AG04449 (cell line): ENCODE measurements at regions not wholly inside any gene's neighbourhood (a gene's known extent, or its start where the extent isn't known, plus 50 kb on each side); places are given as distances from the start of the nearest gene placed in this dataset.

Experiments used
- CTCF ChIA-PET: fragments of 350-600 bp; formaldehyde crosslinking; extraction: SDS; loops from one replicate; lab custom pipeline; 2021; ENCODE audit warnings: antibody characterized with exemption; lab: Yijun Ruan, JAX
- POLR2A ChIA-PET: fragments of 400-600, 350-600 bp; formaldehyde crosslinking; extraction: SDS; loops from one replicate; lab custom pipeline; 2020; ENCODE audit warnings: antibody characterized with exemption, inconsistent platforms; lab: Yijun Ruan, JAX
- DNase-seq: peaks from one replicate; pipeline ENCODE4 v3.0.0-alpha.2; 2010; ENCODE audit warnings: low read depth, low spot score
- H3K4me3 ChIP-seq: 2 replicates; pipeline ENCODE4 v1.5.1; 2011; ENCODE audit warnings: low read depth, mild to moderate bottlenecking, control low read depth, low read length
- CTCF ChIP-seq: IDR thresholded peaks from one replicate; pipeline ENCODE4 v1.5.1; 2011; ENCODE audit warnings: mild to moderate bottlenecking, moderate library complexity, low read length, control low read depth, inconsistent platforms; ENCODE audit not compliant: insufficient read depth; ENCODE audit errors: missing control alignments

DNA sequence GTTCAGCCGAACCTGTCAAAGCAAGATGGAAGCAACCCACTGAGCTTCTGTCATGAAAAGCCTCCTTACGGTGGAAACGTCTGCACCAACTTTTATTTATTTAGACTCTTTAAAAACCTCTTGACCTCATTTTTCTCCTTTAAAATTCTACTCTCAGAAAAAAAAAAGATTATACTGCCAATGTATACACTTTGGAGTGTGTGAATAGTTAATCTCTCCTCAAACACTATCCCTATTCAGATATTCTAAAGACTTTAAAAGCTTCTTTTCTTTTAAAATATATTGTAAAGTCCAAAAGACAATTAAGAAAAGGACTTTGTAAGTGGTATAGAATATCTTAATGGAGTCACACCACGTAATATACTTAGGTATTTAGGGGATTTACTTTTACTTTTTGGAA is 335.2 kb upstream of the SEMA3D start:
- H3K4me3 ChIP-seq: no peak overlapping the region
- TF ChIP-seq CTCF: no peak
- DNase-seq: no peak
- ChIA-PET CTCF (no interaction called here), POLR2A (no interaction called here)

DNA sequence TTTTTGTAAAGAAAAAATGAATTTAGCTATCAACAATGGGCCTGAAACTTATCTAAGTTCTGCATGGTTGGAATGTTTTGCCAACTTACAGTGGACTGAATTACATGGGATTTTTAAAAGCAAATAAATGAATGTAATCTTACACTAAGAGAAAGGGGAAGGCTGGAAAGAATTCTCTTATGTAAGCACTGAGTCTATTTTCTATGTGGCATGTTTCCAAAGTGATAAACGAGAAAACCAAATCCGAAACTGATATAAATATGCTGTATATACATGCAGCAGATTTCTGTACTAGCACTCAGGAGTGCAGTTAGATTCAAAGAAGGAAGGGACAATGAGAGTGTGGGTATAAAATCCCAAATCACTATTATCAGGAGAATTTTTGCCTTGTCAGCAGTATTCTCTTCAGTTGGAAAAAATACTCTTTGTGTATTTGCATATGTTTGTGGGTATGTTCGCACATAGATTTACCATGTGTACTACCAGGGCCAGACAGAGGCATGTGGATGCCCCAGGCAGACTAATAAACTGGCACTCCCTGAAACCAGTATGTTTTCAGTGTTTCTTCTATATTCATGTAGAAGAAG is 334.3 kb upstream of the SEMA3D start:
- no peak overlapping the region for H3K4me3 ChIP-seq
- CTCF ChIA-PET: no interaction called here
- DNase-seq: no peak
- TF ChIP-seq CTCF: no peak
- POLR2A ChIA-PET: no interaction called here

- CTCF ChIA-PET: no interaction called here
- no peak for TF ChIP-seq CTCF
Measured at GRCh38 chr7:85520175-85520574, 333.3 kb upstream of the SEMA3D start.

DNA sequence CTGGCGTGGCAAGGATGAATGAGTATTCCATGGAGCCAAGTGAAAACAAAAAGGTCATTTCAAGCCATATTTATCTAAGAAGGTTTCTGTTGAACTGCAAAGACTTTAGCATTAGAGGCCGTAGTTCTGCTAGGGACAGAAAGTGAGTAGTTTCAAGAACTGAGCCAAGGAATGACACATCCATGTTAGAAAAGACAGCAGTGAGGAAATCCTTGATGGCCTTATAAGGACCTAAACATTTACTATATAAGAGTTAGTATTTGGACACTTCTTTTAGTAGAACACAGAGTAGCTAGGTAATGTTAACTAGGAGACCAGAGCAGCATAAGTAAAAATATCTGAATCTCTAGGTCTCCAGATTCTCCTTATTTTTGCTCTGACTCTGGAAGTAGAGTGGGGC is 329.8 kb upstream of the SEMA3D start:
- CTCF ChIA-PET: no interaction called here
- POLR2A ChIA-PET: no interaction called here
- TF ChIP-seq CTCF: no peak
- no peak for DNase-seq
- H3K4me3 ChIP-seq: no peak overlapping the region

More at GRCh38 chr7:85520175-85520574, 333.3 kb upstream of the SEMA3D start:
- no peak for DNase-seq
- no peak overlapping the region for H3K4me3 ChIP-seq
- POLR2A ChIA-PET: no interaction called here

DNA sequence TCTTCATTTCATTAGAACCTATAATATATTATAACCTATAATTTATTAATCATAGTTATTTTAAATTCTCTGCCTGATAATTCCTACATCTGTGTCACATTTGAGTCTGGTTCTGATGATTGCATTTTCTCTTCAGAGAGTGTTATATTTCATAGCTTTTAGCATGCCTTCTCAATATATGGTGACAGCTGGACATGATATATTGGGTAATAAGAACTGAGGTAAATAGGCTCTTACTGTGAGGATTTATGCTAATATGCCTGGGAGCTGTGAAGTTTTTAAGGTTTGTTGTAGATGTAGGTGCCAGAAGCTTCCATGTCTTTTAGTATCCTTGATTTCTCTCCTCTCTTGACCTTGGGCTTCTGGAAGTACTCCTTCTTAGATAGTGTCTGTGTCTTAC is 325.9 kb upstream of the SEMA3D start:
- ChIA-PET POLR2A (no interaction called here), CTCF (no interaction called here)
- no peak for DNase-seq
- TF ChIP-seq CTCF: no peak
- H3K4me3 ChIP-seq: no peak overlapping the region

- ChIA-PET POLR2A (no interaction called here), CTCF (no interaction called here)
- no peak overlapping the region for H3K4me3 ChIP-seq
- no peak for DNase-seq
- TF ChIP-seq CTCF: no peak
Measured at GRCh38 chr7:85510287-85510686, 323.4 kb upstream of the SEMA3D start.
